Effector CD8-positive, alpha-beta T cell (primary cell): ENCODE measurements at regions not wholly inside any gene's neighbourhood (a gene's known extent, or its start where the extent isn't known, plus 50 kb on each side); places are given as distances from the start of the nearest gene placed in this dataset.

Source experiments
- DNase-seq: peaks from one replicate; lab custom pipeline; 2025; lab: John Stamatoyannopoulos, UW

DNA sequence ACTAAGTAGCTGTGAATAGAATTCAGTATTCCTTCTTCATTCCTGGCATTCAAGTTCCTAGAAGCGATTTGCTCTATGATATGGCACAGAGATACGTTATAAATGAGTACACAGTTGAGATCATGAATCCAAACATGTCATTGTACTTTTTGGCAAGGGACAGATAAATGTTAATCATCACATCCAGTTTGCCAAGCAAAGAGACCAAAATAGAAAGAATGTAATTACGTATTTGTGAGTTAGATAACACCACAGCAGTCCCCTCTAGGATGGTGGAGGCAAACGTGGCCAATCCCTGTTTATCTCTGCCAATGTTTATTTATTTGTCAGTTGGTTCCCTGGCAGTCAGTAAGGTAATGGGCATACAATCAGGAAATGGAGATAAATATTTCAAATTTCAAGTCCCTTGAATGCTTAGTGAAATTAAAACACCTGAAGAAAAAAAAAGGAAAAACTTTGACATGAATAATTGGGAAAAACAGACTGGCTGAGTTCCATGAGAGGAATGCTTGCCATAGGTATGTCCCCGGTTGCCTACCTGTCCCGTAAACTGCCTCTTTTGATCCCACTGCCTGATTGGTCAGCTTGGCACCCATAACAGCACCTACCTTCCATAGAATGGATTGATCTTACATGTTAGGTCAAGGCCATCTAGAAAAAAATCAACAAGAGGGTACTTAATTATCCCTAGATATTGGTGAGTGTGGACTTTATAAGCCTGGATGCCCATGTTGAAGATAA lies 451.1 kb upstream of the NETO1 start:
- no peak for DNase-seq

DNA sequence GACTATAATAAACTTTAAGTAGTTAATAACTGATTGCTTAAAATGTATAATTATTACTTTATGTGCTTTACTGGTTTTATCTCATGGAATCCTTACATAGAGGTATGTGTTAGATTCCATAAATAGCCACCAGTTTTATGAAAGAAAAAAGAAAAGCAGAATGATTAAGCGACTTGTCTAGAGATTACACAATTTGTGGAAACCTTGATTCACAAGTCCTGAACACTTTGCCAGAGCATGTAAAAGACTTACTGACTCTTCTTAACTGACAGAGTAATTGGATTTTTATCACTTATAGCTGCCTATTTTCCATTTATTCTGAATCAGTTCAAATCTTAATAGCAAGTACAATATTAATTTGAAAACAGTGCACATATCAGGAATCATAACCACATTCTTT lies 448.7 kb upstream of the NETO1 start:
- DNase-seq = no peak

DNA sequence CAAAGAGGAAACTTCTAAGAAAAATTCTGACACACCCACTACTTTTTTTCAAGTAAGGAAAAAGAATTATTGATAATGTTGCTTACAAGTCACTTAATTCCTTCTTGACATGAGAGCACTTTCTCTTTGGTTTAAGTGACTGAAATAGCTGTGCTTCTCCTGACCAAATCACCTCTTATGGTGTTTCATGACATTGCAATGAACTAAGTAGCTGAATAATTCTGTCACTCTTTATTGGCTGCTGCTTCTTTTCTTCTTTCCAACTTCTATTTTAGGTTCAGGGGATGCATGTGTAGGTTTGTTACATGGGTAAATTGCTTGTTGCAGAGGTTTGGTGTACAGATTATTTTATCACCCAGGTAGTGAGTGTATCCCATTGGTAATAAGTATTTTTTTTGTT lies 447.6 kb upstream of the NETO1 start:
- DNase-seq = no peak

DNA sequence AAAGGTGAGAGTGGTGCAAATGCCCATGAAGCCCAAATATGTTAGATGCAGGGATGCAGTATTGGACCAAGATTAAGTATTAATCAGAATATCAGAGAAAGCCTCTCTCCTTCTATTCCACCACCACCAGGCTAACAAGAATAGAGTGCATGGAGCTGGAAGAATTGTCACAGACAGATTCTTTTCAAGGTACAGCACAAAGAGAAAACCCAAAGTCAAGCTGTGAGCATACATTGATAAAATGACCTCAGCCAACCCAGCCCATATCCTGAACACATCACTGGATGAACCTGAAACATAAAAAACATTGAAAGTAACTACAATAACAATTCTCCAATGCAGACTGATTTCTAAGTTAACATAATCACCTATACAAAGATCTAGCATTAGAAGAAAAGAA lies 445.7 kb upstream of the NETO1 start:
- no peak for DNase-seq

DNA sequence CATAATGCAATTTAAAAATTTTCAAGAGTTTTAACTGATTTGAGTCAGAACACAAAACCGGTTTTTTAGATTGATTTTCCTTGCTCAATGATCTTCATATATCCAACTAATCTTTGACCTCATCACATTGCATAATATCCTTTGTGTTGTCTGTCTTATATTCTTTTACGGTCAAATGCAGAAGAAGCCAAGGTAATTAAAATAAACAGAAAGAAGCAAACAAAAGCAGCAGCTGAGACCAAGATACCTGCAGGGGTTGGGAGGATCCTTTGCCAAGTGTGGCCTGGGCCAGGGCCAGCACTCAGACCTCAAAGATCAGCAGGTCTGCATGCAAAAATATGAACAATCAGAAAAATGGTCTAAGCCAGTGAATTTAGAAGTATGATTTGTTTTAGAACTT lies 428.9 kb upstream of the NETO1 start:
- DNase-seq = no peak

DNA sequence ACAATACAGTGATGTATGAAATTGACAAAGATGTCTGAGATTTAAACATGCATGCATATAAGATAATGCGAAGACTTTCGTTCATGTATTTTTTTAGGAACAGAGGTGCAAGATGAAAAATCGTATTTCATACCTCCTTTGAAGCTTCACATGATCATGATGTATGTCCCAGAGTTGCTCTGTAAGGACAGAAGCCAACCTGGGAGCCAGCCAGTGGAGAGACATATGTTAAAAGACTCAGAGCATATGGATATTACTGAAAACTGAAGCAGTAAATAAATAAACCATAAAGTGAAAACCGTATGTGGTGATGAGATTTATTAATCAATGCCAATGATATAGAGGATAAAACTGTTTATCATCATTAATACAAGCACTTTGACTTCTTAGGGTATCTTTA lies 424.4 kb upstream of the NETO1 start:
- DNase-seq = no peak

DNA sequence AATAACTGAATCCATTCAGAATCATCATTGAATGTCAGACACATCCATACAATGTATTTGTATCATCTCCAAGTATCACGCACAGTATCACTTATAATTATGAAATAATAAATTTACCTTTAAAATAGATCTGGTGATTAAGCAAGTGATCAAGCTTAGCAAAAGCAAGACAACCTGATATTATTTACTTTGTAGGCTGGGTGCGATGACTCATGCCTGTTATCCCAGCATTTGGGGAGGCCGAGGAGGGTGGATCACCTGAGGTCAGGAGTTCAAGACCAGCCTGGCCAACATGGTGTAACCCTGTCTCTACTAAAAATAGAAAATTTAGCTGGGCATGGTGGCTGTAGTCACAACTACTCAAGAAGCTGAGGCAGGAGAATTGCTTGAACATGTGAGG lies 421.0 kb upstream of the NETO1 start:
- no peak for DNase-seq

DNA sequence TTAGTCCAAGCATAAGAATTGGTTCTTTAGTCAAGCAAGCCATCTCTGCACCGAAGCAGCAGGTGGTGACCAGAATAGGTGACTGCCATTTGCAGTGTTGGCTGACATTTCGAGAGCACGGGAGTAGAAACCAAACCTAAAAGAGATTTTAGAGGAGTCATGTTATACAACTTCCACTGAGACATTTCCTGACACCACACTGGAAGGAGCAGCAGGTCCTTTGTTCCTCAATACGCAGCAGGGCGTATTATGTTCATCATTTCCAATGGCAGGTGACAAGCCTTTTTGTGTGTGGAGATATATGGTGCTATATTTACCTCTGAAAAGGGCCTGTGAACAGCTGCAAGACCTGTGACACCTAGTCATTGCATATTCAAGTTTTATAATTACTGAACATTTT lies 418.8 kb upstream of the NETO1 start:
- DNase-seq = no peak

DNA sequence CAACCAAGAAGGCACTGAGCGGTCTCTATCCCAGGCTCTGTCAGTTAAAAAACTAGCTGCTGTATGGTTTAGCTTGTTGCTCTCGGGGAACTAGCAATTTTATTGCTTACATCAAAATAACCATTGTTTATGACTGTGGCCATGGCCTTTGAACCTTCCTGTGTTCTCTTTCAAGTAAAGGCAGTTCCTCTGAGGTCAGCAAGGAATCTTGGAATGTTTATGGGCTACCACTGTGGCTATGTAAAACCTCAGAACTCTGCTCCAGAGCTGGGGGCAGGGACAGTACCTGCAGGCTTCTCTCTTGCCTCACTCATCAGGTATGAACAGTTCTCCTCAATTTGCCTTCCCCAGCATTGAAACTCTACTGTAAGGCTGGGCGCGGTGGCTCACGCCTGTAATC lies 416.0 kb upstream of the NETO1 start:
- DNase-seq = no peak

DNA sequence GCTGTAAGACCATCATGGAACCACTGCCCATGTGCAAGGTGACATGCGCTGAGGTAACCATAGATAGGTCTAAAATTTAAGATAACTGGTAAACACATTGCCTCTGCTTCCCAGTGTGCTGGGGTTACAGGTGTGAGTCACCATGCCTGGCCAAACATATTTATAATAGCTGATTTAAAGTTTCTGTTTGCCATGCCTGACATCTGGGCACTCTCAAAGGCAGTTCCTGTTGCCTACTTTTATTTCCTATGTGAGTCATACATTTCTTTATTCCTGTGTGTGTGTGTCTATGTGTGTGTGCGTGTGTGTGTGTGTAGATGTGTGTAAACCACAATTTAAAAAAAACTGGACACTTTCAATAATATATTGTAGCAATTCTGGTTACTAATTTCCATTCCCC lies 415.2 kb upstream of the NETO1 start:
- no peak for DNase-seq

DNA sequence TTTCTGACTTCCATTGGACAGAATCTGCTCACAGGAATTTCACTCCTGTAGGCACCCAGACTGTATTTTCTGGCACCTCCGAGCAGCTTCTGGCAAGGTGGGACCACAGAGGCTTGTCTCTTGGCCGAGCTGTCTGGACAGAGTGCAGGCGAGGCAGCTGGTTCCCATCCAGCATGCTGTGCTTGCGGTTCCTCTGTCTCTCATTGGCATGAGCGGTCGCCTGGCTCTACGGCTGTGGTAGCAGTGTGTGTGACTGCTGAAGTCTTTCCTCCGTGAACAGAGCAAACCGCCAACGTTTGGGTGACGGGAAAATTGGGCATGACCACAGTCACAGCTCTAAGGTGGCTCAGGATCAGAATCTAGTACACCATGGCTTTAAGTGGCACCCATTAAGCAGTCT lies 411.7 kb upstream of the NETO1 start:
- no peak for DNase-seq

DNA sequence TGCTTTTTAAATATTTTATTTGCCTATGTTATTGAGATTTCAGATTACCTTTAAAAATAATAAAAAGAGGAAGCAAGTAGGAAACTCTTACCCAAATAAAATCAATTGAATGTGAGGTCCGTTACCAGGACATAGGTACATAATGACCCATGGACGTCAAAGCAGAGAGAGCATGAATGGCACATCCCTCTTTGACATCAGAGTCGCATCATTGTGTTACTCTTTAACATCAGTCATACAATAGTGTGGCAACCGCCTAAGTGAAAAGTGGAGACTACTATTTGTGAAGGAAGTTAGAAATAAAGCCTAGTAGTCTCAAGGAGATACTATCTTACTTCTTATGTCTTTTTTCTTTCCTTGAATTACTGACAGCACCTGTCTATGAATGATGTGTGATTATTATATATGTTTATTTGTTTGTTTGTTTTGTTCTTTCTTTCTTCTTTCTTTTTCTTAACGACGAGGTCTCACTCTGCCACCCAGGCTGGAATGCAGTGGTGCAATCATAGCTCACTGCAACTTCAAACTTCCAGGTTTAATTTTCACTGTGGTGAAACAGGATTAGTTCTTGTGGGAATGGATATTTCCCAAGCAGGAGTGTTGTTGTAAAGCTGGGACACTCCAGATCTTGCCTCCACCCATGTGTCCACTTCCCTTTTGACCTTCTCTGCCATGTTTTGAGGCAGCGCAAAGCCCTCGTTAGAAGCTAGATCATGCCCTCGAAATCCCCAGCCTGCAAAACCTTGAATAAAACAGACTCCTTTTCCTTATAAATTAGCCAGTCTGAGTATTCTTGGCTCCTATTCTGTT lies 407.2 kb upstream of the NETO1 start:
- DNase-seq = no peak

DNA sequence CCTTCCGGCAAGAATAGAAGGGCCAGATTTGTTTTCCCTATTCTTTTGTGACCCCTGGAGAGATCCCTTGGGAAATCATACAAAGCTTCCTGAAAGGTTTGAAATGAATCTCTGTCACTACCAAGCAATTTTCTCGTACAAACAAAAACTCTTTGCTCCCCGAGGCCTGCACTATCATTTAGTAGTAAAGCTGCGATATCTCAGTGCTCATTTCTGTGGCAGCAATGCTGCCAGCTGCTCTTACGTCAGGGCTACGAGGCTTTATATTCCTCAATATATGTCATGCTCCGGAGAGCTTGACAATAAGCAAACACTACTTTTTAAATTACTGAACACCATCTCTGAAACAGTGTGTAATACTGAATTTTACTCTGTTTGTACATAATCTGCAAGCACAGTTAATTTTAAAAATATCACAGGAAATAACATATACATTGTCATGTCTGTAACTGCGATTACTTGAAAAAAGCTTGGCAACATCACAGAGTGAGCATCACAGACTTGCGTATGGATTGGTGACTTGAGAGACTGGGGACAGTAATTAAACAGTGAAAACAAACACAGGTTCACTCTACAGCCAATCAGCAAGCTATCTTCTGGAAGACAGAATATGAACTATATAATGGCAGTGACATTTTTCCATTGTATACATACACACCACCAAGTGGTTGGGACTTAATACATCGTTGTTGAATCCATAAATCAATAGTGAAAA lies 403.3 kb upstream of the NETO1 start:
- no peak for DNase-seq

DNA sequence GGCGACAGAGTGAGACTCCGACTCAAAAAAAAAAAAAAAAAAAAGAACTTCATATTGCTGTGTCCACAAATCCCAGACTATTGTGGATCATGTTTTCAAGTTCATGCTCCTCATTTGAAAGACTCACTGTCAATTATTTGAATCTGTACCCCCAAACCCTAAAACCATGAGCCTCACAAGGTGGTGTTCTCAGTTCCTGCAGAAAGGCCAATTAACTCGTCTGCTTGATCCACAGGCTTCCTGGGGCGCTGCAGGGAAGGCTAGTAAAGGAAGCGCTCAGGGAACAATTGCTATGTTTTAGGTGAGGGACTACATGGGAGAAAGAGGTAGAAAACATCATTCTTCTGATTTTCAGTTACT lies 396.8 kb upstream of the NETO1 start:
- no peak for DNase-seq

DNA sequence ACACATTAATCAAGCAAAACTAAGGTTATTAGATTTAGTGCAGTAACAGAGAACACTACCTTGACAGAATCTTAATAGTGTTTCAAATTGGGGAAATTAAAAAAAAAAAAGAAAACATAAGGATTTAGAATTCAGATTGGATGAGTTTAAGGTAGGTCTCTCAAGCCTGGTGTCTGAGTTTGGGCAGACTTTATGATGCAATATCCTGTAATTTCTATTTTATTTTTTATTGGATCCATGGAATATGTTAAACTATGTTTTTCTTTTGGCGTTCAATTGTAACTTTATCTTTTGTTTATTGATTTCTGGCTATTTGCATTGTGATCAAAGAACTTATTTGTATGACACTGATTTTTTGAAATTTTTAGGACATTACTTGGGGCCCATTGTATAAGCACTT lies 394.1 kb upstream of the NETO1 start:
- no peak for DNase-seq

DNA sequence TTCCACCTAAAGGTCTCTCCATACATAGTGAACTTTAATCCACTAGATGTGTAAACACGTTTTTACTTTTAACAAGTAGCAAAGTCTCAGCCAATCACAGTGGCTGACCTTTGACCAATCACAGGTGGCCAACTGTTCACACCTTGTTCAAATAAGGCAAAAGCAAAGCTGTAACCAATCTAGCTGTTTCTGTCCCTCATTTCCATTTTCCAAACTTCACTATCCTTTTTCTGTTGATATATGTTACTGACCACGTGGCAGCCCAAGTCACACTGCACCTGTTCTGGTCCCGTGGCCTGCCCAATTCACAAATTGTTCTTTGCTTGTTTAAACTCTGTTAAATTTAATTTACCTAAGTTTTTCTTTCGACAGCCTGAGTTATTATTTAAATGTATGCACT lies 393.5 kb upstream of the NETO1 start:
- no peak for DNase-seq

DNA sequence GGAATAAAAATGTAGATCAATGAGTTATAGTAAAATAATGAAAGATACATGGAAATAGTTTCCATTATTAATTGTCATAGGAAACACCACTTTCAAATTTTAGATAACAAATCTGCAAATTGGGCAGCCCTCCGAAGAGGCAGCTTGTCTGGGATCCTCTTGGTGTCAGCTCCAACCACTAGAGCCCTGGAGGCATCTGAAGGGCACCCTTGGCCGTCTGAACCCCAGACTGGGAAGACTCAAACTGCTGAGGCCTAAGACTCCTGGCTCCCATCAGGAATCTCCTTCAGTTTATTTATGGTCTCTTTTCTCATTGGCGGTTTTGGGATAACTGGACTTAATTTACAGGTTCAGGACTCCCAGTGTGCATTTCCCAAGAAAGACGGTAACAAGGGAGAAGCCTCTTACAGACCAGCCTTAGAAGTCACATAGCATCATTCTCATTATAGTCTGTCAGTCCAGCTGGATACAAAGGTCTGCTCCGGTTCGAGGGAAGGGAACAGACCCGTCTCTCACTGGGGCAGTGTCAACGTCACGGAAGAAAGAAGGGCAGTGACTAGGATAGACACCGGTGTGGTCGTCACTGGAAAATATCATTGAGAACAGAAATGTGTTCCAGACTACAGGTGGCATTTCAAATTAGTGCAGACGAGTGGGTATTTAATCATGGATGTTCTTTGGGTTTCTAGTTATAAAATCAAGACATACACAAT lies 390.7 kb upstream of the NETO1 start:
- no peak for DNase-seq

DNA sequence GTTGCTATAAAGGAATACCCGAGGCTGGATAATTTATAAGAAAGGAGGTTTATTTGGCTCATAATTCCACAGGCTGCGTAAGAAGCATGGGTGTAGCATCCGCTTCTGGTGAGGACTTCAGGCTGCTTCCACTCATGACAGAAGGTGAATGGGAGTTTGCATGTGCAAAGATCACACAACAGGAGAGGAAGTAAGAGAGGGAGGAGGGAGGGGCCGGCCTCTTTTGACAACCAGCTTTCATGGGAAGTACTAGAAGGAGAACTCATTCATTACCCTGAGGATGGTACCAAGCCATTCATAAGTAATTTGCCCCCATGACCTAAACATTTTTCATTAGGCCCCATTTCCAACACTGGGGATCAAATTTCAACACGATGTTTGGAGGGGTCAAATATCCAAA lies 386.8 kb upstream of the NETO1 start:
- DNase-seq = no peak

DNA sequence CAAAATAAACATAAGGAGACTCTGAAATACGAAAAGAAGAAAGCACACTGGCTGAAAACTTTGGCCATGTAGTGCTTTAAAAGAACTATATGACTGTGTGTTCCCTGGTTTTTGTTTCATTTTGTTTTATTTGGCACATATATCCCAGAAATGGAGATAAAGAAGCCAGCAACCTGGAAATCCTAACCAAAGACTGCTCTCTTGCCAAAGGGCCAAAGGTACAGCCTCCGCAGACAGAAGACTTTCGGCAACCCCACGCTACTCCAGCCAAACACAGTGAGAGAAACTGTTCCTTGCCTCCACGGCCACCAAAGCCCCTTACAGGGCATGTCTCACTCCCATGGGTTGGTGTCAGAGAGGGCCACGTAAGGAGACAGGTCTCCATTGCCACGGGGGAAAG lies 381.2 kb upstream of the NETO1 start:
- DNase-seq = no peak

DNA sequence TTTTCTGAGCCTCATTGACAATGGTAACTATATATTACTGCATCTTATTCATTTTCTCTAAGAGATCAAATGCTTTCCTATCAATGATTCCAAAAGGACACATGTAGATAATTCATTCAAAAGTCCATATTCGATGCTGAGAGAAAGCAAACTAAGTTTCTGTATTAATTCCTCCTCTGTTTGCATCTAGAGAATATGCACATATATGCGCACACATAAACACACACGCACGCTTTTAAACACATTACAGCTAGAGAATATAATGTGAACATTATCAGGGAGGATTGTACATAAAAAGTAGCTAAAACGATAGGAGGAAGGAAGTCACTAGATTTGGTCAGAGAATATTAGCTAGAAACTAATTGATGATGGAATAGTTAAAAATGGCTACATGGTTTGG lies 379.0 kb upstream of the NETO1 start:
- no peak for DNase-seq

DNA sequence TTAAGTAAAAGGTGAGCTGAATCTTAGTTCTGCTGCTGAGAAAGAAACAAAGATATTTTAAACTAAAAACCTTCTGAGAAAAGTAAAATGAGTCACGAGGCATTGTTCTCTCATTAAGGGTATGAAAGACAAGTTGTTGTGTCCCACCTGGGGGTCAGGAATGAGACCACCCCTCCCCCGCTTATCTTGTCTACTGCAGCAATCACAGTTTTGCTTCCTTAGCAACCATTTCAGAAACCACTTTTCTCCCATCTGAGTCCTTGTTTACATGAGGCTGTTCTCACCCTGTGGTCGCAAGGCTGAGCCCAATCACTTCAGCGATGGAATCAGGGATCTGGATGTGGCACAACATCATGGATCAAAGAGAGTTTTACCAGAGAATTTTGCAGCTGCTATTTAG lies 377.6 kb upstream of the NETO1 start:
- no peak for DNase-seq

DNA sequence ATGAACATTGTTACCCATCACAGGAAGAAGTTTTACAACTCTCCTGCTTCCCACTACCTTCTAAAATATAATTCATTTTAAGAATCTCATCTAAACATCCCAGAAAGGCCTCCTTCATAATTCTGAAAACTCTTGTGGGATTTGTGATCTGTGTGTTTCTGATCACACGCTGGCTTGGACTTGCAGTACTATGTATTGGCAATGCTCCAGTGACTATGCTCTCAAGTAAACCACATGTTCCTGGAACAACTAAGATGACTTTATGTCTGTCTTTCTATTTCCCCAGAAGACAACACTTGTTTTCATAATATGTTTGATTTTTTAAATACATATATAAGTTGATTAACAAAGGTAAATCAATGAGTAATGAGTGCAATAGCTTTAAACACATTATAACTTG lies 376.6 kb upstream of the NETO1 start:
- DNase-seq = no peak

DNA sequence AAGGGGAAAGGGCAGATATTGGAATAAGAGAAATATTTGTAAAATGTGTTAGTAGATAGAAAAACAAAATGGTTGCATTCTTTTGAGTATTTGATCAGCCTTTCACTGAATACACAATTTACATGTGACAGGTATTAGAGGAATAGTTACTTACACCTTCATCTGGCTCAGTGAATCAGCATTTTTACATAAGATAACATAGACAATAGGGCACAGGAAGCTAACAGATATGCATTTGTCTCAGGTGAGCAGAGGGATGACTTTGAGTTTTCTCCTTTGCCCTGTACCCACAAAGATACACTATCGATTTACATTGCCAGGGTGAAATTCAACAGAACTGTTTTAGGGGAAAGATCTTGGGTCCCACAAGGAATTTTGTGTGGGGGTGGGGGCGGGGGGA lies 373.1 kb upstream of the NETO1 start:
- no peak for DNase-seq
